Endodermal cell (in vitro differentiated cells): ENCODE measurements at regions not wholly inside any gene's neighbourhood (a gene's known extent, or its start where the extent isn't known, plus 50 kb on each side); places are given as distances from the start of the nearest gene placed in this dataset.

ENCODE experiments used
- DNase-seq: peaks from one replicate; pipeline ENCODE4 v3.0.0-alpha.2; 2017
- H3K27ac ChIP-seq: 2 replicates; pipeline ENCODE4 v1.5.1; 2013; ENCODE audit warnings: mild to moderate bottlenecking, low read depth, low read length, moderate library complexity
- H3K27me3 ChIP-seq: 2 replicates; pipeline ENCODE4 v1.6.1; 2013; ENCODE audit warnings: mild to moderate bottlenecking, low read length, moderate library complexity; ENCODE audit not compliant: insufficient read depth, control insufficient read depth, poor library complexity, severe bottlenecking
- H3K36me3 ChIP-seq: 2 replicates; pipeline ENCODE4 v1.7.0; 2013; ENCODE audit warnings: mild to moderate bottlenecking, low read length, moderate library complexity; ENCODE audit not compliant: control insufficient read depth, insufficient read depth
- H3K4me1 ChIP-seq: one replicate; pipeline ENCODE4 v1.7.0; 2013; ENCODE audit warnings: low read length; ENCODE audit not compliant: control insufficient read depth, insufficient read depth
- H3K4me3 ChIP-seq: 2 replicates; pipeline ENCODE4 v1.5.1; 2013; ENCODE audit warnings: mild to moderate bottlenecking, low read length, moderate library complexity
- H3K9ac ChIP-seq: 2 replicates; pipeline ENCODE4 v1.6.1; 2013; ENCODE audit warnings: mild to moderate bottlenecking, low read length, moderate library complexity; ENCODE audit not compliant: poor library complexity, severe bottlenecking; ENCODE audit errors: extremely low read depth
- H3K9me3 ChIP-seq: 2 replicates; pipeline ENCODE4 v1.6.1; 2013; ENCODE audit warnings: mild to moderate bottlenecking, low read length, moderate library complexity; ENCODE audit not compliant: control insufficient read depth
- H3K27ac Mint-ChIP-seq: 2 replicates; pipeline ENCODE4 v1.8.0; 2020; ENCODE audit warnings: mixed read lengths
- H3K27me3 Mint-ChIP-seq: 2 replicates; pipeline ENCODE4 v1.8.0; 2021; ENCODE audit warnings: mild to moderate bottlenecking, mixed read lengths; ENCODE audit not compliant: insufficient read depth
- H3K36me3 Mint-ChIP-seq: 2 replicates; pipeline ENCODE4 v1.8.0; 2020; ENCODE audit warnings: low read depth, mixed read lengths
- H3K4me1 Mint-ChIP-seq: 2 replicates; pipeline ENCODE4 v1.8.0; 2020; ENCODE audit warnings: mixed read lengths
- H3K4me3 Mint-ChIP-seq: 2 replicates; pipeline ENCODE4 v1.8.0; 2020; ENCODE audit warnings: mild to moderate bottlenecking, moderate library complexity, mixed read lengths
- H3K9me3 Mint-ChIP-seq: 2 replicates; pipeline ENCODE4 v1.8.0; 2020; ENCODE audit warnings: mild to moderate bottlenecking, mixed read lengths
- CTCF ChIP-seq: fragments of 200-600 bp; sonication (generic); conservative IDR thresholded peaks from 2 replicates; pipeline ENCODE4 v1.5.0; 2021; ENCODE audit warnings: antibody characterized with exemption, mild to moderate bottlenecking
- WGBS, 2 experiments: methylation state at CpG; one replicate each; pipeline versions ENCODE4 v1.1.5 to v1.1.7; 2013; ENCODE audit warnings: missing lambda C conversion rate in 2 of 2, mixed read lengths in 1 of 2; ENCODE audit not compliant: insufficient coverage in 1 of 2, insufficient read length in 1 of 2; 5-methylcytosine and 5-hydroxymethylcytosine counted together

DNA sequence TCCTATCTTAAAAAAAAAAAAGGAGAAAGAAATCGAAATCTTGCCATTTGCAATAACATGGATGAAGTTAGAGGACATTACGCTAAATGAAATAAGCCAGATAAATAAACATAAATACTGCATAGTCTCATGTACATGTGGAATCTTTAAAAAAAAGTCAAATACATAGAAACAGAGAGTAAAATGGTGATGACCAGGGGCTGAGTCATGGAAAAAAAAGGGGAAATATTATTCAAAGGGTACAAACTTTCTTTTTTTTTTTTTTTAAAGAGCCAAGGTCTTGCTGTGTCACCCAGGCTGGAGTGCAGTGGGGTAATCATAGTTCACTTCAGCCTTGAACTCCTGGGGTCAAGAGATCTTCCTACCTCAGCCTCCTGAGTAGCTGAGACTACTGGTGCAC, 310.1 kb downstream of the ZNF608 start:
- peaks cover 23% of the 10 kb centered on the region for H3K4me1 Mint-ChIP-seq
- H3K36me3 Mint-ChIP-seq, result peaks cover 13% of the 10 kb centered on the region
- no peak overlapping the region for H3K4me3 ChIP-seq
- H3K9ac ChIP-seq, result no peak overlapping the region
- no peak overlapping the region for H3K4me3 Mint-ChIP-seq
- DNase-seq, result no peak
- 93% methylated on average over 2 of the region's 2 CpGs; no CpG with 5 or more reads in 1 of the 2 experiments for WGBS, 2 experiments
- H3K27me3 ChIP-seq, result no peaks in the 10 kb centered on the region
- H3K27ac Mint-ChIP-seq, result no peak overlapping the region
- no peak for TF ChIP-seq CTCF
- peaks cover 3% of the 10 kb centered on the region for H3K4me1 ChIP-seq
- peaks cover 28% of the 10 kb centered on the region for H3K9me3 Mint-ChIP-seq
- no peaks in the 10 kb centered on the region for H3K27me3 Mint-ChIP-seq
- peaks cover 18% of the 10 kb centered on the region for H3K9me3 ChIP-seq
- no peak overlapping the region for H3K27ac ChIP-seq
- no peaks in the 10 kb centered on the region for H3K36me3 ChIP-seq

DNA sequence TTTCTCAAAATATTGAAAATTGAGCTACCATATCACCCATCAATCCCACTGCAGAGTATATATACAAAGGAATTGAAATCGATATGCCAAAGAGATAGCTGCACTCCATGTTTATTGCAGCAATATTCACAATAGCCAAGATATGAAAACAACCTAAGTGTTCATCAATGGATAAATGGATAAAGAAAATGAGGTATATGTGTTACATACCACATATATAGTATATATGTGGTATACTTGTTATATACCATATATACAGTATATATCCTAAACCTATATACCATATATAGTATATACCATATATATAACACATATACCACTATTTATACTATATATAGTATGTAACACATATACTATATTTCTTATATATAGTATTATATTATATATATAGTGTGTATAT, 313.3 kb downstream of the ZNF608 start:
- H3K9me3 Mint-ChIP-seq, result peaks cover 40% of the 10 kb centered on the region
- Histone ChIP-seq H3K27ac (no peak overlapping the region), H3K9me3 (peaks cover 18% of the 10 kb centered on the region), H3K4me1 (no peaks in the 10 kb centered on the region), H3K27me3 (no peaks in the 10 kb centered on the region), H3K4me3 (no peak overlapping the region), H3K36me3 (no peaks in the 10 kb centered on the region), H3K9ac (no peak overlapping the region)
- peaks cover 6% of the 10 kb centered on the region for H3K4me1 Mint-ChIP-seq
- no peak overlapping the region for H3K4me3 Mint-ChIP-seq
- 88% methylated on average over 1 of the region's 1 CpG; no CpG with 5 or more reads in 1 of the 2 experiments for WGBS, 2 experiments
- H3K27me3 Mint-ChIP-seq, result no peaks in the 10 kb centered on the region
- H3K27ac Mint-ChIP-seq, result no peak overlapping the region
- peaks cover 13% of the 10 kb centered on the region for H3K36me3 Mint-ChIP-seq
- DNase-seq, result no peak
- TF ChIP-seq CTCF, result no peak

- Mint-ChIP-seq H3K27me3 (no peaks in the 10 kb centered on the region), H3K36me3 (peaks cover 18% of the 10 kb centered on the region), H3K4me1 (peaks cover 5% of the 10 kb centered on the region), H3K4me3 (no peak overlapping the region), H3K9me3 (peaks cover 45% of the 10 kb centered on the region), H3K27ac (no peak overlapping the region)
- DNase-seq, result no peak
- no peak overlapping the region for H3K27ac ChIP-seq
- no peaks in the 10 kb centered on the region for H3K4me1 ChIP-seq
- no peaks in the 10 kb centered on the region for H3K36me3 ChIP-seq
- no peak overlapping the region for H3K4me3 ChIP-seq
- 91% methylated on average over 1 of the region's 1 CpG; no CpG with 5 or more reads in 1 of the 2 experiments for WGBS, 2 experiments
- H3K9me3 ChIP-seq, result peaks cover 17% of the 10 kb centered on the region
- H3K27me3 ChIP-seq, result no peaks in the 10 kb centered on the region
- no peak overlapping the region for H3K9ac ChIP-seq
- TF ChIP-seq CTCF, result no peak
These were observed 324.9 kb downstream of the ZNF608 start for GRCh38 chr5:124421584-124421983.
